ENCODE measurements at regions not wholly inside any gene's neighbourhood (a gene's known extent, or its start where the extent isn't known, plus 50 kb on each side); places are given as distances from the start of the nearest gene placed in this dataset.

DNA sequence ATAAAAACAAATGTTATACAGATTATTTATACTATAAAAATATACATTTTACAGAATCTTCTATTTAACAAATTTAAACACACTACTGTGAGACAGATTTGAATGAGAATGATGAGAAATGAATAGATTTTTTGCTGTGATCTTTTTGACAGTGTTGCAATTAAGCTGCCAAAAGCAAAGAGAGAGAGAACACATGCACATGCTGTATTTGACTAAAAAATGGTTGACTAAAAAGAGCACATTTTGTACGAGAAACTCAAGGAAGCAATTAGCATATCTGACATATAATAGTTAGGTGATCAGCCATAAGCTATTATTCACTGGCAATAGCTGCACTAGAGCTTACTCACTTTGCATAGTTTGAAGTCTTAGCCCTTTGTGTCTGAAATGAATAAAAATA is 115.8 kb downstream of the SYT10 start:
- WGBS = 23% methylated on average over 1 of the region's 1 CpG
- Histone ChIP-seq H3K9me3 (no peaks in the 10 kb centered on the region), H3K27ac (no peak overlapping the region), H3K4me1 (replicated peaks) (no peaks in the 10 kb centered on the region), H3K4me3 (no peak overlapping the region), H3K27me3 (replicated peaks; ENCODE audit: insufficient read depth) (no peaks in the 10 kb centered on the region), H3K36me3 (no peaks in the 10 kb centered on the region)
- intact Hi-C loops (cut with DNase I) = no loop called here
- TF ChIP-seq POLR2A (IDR thresholded peaks at IDR 0.05) = no peak
- TF ChIP-seq POLR2AphosphoS5 (IDR thresholded peaks at IDR 0.05) = no peak
- TF ChIP-seq, protein P1, sequence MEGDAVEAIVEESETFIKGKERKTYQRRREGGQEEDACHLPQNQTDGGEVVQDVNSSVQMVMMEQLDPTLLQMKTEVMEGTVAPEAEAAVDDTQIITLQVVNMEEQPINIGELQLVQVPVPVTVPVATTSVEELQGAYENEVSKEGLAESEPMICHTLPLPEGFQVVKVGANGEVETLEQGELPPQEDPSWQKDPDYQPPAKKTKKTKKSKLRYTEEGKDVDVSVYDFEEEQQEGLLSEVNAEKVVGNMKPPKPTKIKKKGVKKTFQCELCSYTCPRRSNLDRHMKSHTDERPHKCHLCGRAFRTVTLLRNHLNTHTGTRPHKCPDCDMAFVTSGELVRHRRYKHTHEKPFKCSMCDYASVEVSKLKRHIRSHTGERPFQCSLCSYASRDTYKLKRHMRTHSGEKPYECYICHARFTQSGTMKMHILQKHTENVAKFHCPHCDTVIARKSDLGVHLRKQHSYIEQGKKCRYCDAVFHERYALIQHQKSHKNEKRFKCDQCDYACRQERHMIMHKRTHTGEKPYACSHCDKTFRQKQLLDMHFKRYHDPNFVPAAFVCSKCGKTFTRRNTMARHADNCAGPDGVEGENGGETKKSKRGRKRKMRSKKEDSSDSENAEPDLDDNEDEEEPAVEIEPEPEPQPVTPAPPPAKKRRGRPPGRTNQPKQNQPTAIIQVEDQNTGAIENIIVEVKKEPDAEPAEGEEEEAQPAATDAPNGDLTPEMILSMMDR (IDR thresholded peaks at IDR 0.05) = no peak
- DNase-seq (ENCODE audit: low spot score) = no peak

DNA sequence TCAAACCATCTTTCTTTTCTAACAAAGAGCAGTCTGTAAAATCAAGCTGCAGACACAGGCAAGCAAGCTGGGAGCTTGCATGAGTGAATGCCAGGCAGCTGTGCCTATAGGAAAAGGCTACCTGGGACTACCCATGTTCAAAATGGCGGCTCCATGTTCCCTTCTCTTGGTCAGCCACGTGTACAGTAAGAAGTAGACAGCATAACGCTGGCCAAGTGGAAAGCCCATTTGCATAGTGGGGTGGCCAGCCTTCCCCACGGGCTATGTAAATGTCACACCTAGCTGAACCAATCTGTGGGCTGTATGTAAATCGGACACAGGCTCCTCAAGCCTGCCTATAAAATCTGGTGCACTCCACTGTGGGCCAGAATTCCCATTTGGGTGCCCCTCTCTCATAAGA is 117.1 kb downstream of the SYT10 start:
- Histone ChIP-seq H3K27me3 (replicated peaks; ENCODE audit: insufficient read depth) (no peaks in the 10 kb centered on the region), H3K9me3 (no peaks in the 10 kb centered on the region), H3K4me3 (no peak overlapping the region), H3K4me1 (replicated peaks) (no peaks in the 10 kb centered on the region), H3K27ac (no peak overlapping the region), H3K36me3 (no peaks in the 10 kb centered on the region)
- no peak for TF ChIP-seq POLR2A (IDR thresholded peaks at IDR 0.05)
- no peak for TF ChIP-seq POLR2AphosphoS5 (IDR thresholded peaks at IDR 0.05)
- TF ChIP-seq, protein P1 (IDR thresholded peaks at IDR 0.05) = no peak
- intact Hi-C loops (cut with DNase I) = no loop called here
- 55% methylated on average over 3 of the region's 5 CpGs for WGBS
- DNase-seq (ENCODE audit: low spot score) = no peak

DNA sequence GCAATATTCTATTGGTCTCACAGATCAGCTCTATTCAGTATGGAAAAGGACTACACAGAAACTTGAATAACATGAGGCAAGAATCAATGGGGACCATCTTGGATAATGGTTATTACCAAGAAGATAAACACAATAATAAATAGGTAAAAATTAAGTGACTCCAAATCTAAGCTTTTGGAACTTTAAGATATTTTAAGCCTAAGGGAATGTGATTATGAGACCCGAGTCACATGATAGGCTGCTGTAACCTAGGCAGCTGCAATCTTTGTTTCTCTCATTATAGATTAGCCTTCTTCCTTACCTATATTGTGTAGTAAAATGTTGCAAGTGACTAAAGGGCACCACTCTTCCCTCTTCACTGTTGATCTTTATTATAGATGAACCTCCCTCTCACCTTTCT is 121.9 kb downstream of the SYT10 start:
- 72% methylated on average over 1 of the region's 1 CpG for WGBS
- H3K9me3 ChIP-seq = no peaks in the 10 kb centered on the region
- H3K36me3 ChIP-seq = no peaks in the 10 kb centered on the region
- no peak overlapping the region for H3K27ac ChIP-seq
- DNase-seq (ENCODE audit: low spot score) = no peak
- H3K4me1 ChIP-seq (replicated peaks) = no peaks in the 10 kb centered on the region
- no peak overlapping the region for H3K4me3 ChIP-seq
- no peaks in the 10 kb centered on the region for H3K27me3 ChIP-seq (replicated peaks; ENCODE audit: insufficient read depth)
- TF ChIP-seq POLR2A (IDR thresholded peaks at IDR 0.05) = no peak
- TF ChIP-seq, protein P1 (IDR thresholded peaks at IDR 0.05) = no peak
- TF ChIP-seq POLR2AphosphoS5 (IDR thresholded peaks at IDR 0.05) = no peak
- intact Hi-C loops (cut with DNase I) = no loop called here

DNA sequence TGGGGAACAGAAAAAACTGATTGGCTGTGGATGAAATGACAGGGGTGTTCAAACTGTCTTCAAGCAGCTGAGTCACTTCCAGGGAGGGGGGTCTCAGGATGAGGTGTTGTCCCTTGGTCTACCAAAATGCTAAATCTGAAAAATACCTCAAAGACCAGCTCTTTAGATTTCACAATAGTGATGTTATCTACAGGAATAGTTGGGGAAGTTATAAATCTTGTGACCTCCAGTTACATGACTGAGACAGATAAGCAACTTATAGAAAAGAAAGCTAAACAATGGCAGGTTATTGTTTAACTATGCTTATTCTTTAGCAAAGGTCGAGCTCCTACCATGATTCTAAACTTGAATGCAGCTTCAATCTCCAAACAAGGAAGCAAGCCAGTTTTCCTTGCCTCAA is 125.4 kb downstream of the SYT10 start:
- no peaks in the 10 kb centered on the region for H3K36me3 ChIP-seq
- no peaks in the 10 kb centered on the region for H3K27me3 ChIP-seq (replicated peaks; ENCODE audit: insufficient read depth)
- 47% methylated on average over 1 of the region's 1 CpG for WGBS
- TF ChIP-seq POLR2A (IDR thresholded peaks at IDR 0.05) = no peak
- TF ChIP-seq, protein P1 (IDR thresholded peaks at IDR 0.05) = no peak
- no peak for TF ChIP-seq POLR2AphosphoS5 (IDR thresholded peaks at IDR 0.05)
- H3K4me1 ChIP-seq (replicated peaks) = no peaks in the 10 kb centered on the region
- no peak overlapping the region for H3K4me3 ChIP-seq
- no peak overlapping the region for H3K27ac ChIP-seq
- no peak for DNase-seq (ENCODE audit: low spot score)
- H3K9me3 ChIP-seq = no peaks in the 10 kb centered on the region
- intact Hi-C loops (cut with DNase I) = no loop called here

DNA sequence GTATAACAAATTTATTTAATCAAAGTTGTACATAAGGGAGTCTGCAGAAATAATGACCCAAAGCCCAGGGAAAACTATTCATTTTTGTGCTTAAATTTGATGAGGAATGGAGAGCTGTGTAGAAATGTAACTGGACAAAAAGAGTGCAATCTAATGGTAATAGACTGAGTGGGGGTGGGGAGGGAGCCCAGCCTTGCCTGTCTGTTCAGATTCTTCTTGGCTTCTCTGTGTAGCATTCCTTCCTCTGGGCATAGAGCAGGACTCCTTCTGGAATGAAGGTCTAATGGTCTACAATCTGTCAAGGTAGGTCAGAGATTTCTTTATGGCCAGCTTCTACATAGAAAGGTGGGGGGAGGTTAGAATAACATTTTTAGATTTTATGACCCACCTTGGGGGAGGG is 126.1 kb downstream of the SYT10 start:
- intact Hi-C loops (cut with DNase I) = no loop called here

More for the DNA sequence above, 126.1 kb downstream of the SYT10 start:
- TF ChIP-seq, protein P1 (IDR thresholded peaks at IDR 0.05) = no peak
- TF ChIP-seq POLR2AphosphoS5 (IDR thresholded peaks at IDR 0.05) = no peak
- no peak for TF ChIP-seq POLR2A (IDR thresholded peaks at IDR 0.05)
- Histone ChIP-seq H3K27me3 (replicated peaks; ENCODE audit: insufficient read depth) (no peaks in the 10 kb centered on the region), H3K4me1 (replicated peaks) (no peaks in the 10 kb centered on the region), H3K27ac (no peak overlapping the region), H3K9me3 (no peaks in the 10 kb centered on the region), H3K4me3 (no peak overlapping the region), H3K36me3 (no peaks in the 10 kb centered on the region)
- no peak for DNase-seq (ENCODE audit: low spot score)

All from prostate gland (tissue), 2 donors.